ENCODE measurements at regions not wholly inside any gene's neighbourhood (a gene's known extent, or its start where the extent isn't known, plus 50 kb on each side); places are given as distances from the start of the nearest gene placed in this dataset.
"Not testable (repeated sequence)": the region's sequence is repeated elsewhere in the genome, so short reads cannot be mapped to it uniquely, and the experiment has no call there.

GRCh38 chr13:61916483-61916882 is 500.8 kb upstream of the PCDH20 start:
- ATAC-seq, result no peak
- no peak for DNase-seq (ENCODE audit: missing footprints)
- intact Hi-C loops (cut with DNase I), result no loop called here

GRCh38 chr13:61913183-61913582 is 497.5 kb upstream of the PCDH20 start:
- intact Hi-C loops (cut with DNase I), result no loop called here
- DNase-seq (ENCODE audit: missing footprints), result no peak
- ATAC-seq, result no peak

GRCh38 chr13:61908906-61909615 is 493.4 kb upstream of the PCDH20 start:
- no peak for DNase-seq (ENCODE audit: missing footprints)
- intact Hi-C loops (cut with DNase I), result no loop called here
- ATAC-seq, result no peak

- intact Hi-C loops (cut with DNase I), result no loop called here
- ATAC-seq (no peak), DNase-seq (ENCODE audit: missing footprints) (no peak)
Measured at GRCh38 chr13:61905054-61905453, 489.4 kb upstream of the PCDH20 start.

GRCh38 chr13:61901946-61902541 is 486.4 kb upstream of the PCDH20 start:
- ATAC-seq (no peak), DNase-seq (ENCODE audit: missing footprints) (no peak)
- intact Hi-C loops (cut with DNase I), result no loop called here

- DNase-seq (ENCODE audit: missing footprints) (no peak), ATAC-seq (no peak)
- intact Hi-C loops (cut with DNase I), result no loop called here
Measured at GRCh38 chr13:61900033-61900432, 484.4 kb upstream of the PCDH20 start.

GRCh38 chr13:61898207-61898606 is 482.6 kb upstream of the PCDH20 start:
- DNase-seq (ENCODE audit: missing footprints) (no peak), ATAC-seq (no peak)
- intact Hi-C loops (cut with DNase I), result no loop called here

- DNase-seq (ENCODE audit: missing footprints) (no peak), ATAC-seq (no peak)
- intact Hi-C loops (cut with DNase I), result no loop called here
Measured at GRCh38 chr13:61891401-61891800, 475.8 kb upstream of the PCDH20 start.

- intact Hi-C loops (cut with DNase I), result no loop called here
- DNase-seq (ENCODE audit: missing footprints) (no peak), ATAC-seq (no peak)
Measured at GRCh38 chr13:61884830-61885229, 469.2 kb upstream of the PCDH20 start.

GRCh38 chr13:61880578-61881283 is 465.1 kb upstream of the PCDH20 start:
- DNase-seq (ENCODE audit: missing footprints) (no peak), ATAC-seq (no peak)
- intact Hi-C loops (cut with DNase I), result no loop called here

- ATAC-seq; DNase-seq (ENCODE audit: missing footprints); intact Hi-C loops (cut with DNase I): not testable (repeated sequence)
Measured at GRCh38 chr13:61878565-61878964, 462.9 kb upstream of the PCDH20 start.

GRCh38 chr13:61874970-61875579 is 459.4 kb upstream of the PCDH20 start:
- intact Hi-C loops (cut with DNase I), result no loop called here
- no peak for ATAC-seq
- DNase-seq (ENCODE audit: missing footprints), result no peak

- ATAC-seq, result no peak
- DNase-seq (ENCODE audit: missing footprints), result no peak
- intact Hi-C loops (cut with DNase I), result no loop called here
Measured at GRCh38 chr13:61873717-61874116, 458.1 kb upstream of the PCDH20 start.

GRCh38 chr13:61857198-61857597 is 441.5 kb upstream of the PCDH20 start:
- no peak for DNase-seq (ENCODE audit: missing footprints)
- ATAC-seq, result no peak
- intact Hi-C loops (cut with DNase I), result no loop called here

- DNase-seq (ENCODE audit: missing footprints) (no peak), ATAC-seq (no peak)
- intact Hi-C loops (cut with DNase I), result no loop called here
Measured at GRCh38 chr13:61852116-61852619, 436.5 kb upstream of the PCDH20 start.

GRCh38 chr13:61850794-61851193 is 435.1 kb upstream of the PCDH20 start:
- ATAC-seq (no peak), DNase-seq (ENCODE audit: missing footprints) (no peak)
- intact Hi-C loops (cut with DNase I), result no loop called here

GRCh38 chr13:61838568-61838967 is 422.9 kb upstream of the PCDH20 start:
- intact Hi-C loops (cut with DNase I), result no loop called here
- ATAC-seq (no peak), DNase-seq (ENCODE audit: missing footprints) (no peak)

- DNase-seq (ENCODE audit: missing footprints) (no peak), ATAC-seq (no peak)
- intact Hi-C loops (cut with DNase I), result no loop called here
Measured at GRCh38 chr13:61833228-61833627, 417.6 kb upstream of the PCDH20 start.

- ATAC-seq (no peak), DNase-seq (ENCODE audit: missing footprints) (no peak)
- intact Hi-C loops (cut with DNase I), result no loop called here
Measured at GRCh38 chr13:61831026-61831425, 415.4 kb upstream of the PCDH20 start.

GRCh38 chr13:61830475-61830874 is 414.8 kb upstream of the PCDH20 start:
- ATAC-seq, result no peak
- no peak for DNase-seq (ENCODE audit: missing footprints)
- intact Hi-C loops (cut with DNase I), result no loop called here

All from Right ventricle myocardium inferior (tissue), 1 donor.